Endodermal cell (in vitro differentiated cells): ENCODE measurements at regions not wholly inside any gene's neighbourhood (a gene's known extent, or its start where the extent isn't known, plus 50 kb on each side); places are given as distances from the start of the nearest gene placed in this dataset.

Experiments used
- DNase-seq: peaks from one replicate; pipeline ENCODE4 v3.0.0-alpha.2; 2017
- H3K27ac ChIP-seq: 2 replicates; pipeline ENCODE4 v1.5.1; 2013; ENCODE audit warnings: mild to moderate bottlenecking, low read depth, low read length, moderate library complexity
- H3K27me3 ChIP-seq: 2 replicates; pipeline ENCODE4 v1.6.1; 2013; ENCODE audit warnings: mild to moderate bottlenecking, low read length, moderate library complexity; ENCODE audit not compliant: insufficient read depth, control insufficient read depth, poor library complexity, severe bottlenecking
- H3K36me3 ChIP-seq: 2 replicates; pipeline ENCODE4 v1.7.0; 2013; ENCODE audit warnings: mild to moderate bottlenecking, low read length, moderate library complexity; ENCODE audit not compliant: control insufficient read depth, insufficient read depth
- H3K4me1 ChIP-seq: one replicate; pipeline ENCODE4 v1.7.0; 2013; ENCODE audit warnings: low read length; ENCODE audit not compliant: control insufficient read depth, insufficient read depth
- H3K4me3 ChIP-seq: 2 replicates; pipeline ENCODE4 v1.5.1; 2013; ENCODE audit warnings: mild to moderate bottlenecking, low read length, moderate library complexity
- H3K9ac ChIP-seq: 2 replicates; pipeline ENCODE4 v1.6.1; 2013; ENCODE audit warnings: mild to moderate bottlenecking, low read length, moderate library complexity; ENCODE audit not compliant: poor library complexity, severe bottlenecking; ENCODE audit errors: extremely low read depth
- H3K9me3 ChIP-seq: 2 replicates; pipeline ENCODE4 v1.6.1; 2013; ENCODE audit warnings: mild to moderate bottlenecking, low read length, moderate library complexity; ENCODE audit not compliant: control insufficient read depth
- H3K27ac Mint-ChIP-seq: 2 replicates; pipeline ENCODE4 v1.8.0; 2020; ENCODE audit warnings: mixed read lengths
- H3K27me3 Mint-ChIP-seq: 2 replicates; pipeline ENCODE4 v1.8.0; 2021; ENCODE audit warnings: mild to moderate bottlenecking, mixed read lengths; ENCODE audit not compliant: insufficient read depth
- H3K36me3 Mint-ChIP-seq: 2 replicates; pipeline ENCODE4 v1.8.0; 2020; ENCODE audit warnings: low read depth, mixed read lengths
- H3K4me1 Mint-ChIP-seq: 2 replicates; pipeline ENCODE4 v1.8.0; 2020; ENCODE audit warnings: mixed read lengths
- H3K4me3 Mint-ChIP-seq: 2 replicates; pipeline ENCODE4 v1.8.0; 2020; ENCODE audit warnings: mild to moderate bottlenecking, moderate library complexity, mixed read lengths
- H3K9me3 Mint-ChIP-seq: 2 replicates; pipeline ENCODE4 v1.8.0; 2020; ENCODE audit warnings: mild to moderate bottlenecking, mixed read lengths
- WGBS, 2 experiments: methylation state at CpG; one replicate each; pipeline versions ENCODE4 v1.1.5 to v1.1.7; 2013; ENCODE audit warnings: missing lambda C conversion rate in 2 of 2, mixed read lengths in 1 of 2; ENCODE audit not compliant: insufficient coverage in 1 of 2, insufficient read length in 1 of 2; 5-methylcytosine and 5-hydroxymethylcytosine counted together
- TF ChIP-seq, protein P1 (sequence below): fragments of 200-600 bp; sonication (generic); conservative IDR thresholded peaks from 2 replicates; pipeline ENCODE4 v1.5.0; 2021; ENCODE audit warnings: antibody characterized with exemption, mild to moderate bottlenecking

DNA sequence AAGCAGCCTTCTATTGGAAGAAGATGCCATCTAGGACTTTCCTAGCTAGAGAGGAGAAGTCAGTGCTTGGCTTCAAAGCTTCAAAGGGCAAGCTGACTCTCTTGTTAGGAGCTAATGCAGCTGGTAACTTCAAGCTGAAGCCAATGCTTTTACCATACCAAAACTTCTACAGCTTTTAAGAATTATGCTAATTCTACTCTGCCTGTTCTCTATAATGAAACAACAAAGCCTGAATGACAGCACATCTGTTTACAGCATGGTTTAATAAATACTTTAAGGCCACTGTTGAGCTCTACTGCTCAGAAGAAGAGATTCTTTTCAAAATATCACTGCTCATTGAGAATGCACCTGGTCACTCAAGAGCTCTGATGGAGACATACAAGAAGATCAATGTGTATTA lies 951.9 kb upstream of the LRRN3 start:
- Mint-ChIP-seq H3K4me1 (no peaks in the 10 kb centered on the region), H3K4me3 (no peak overlapping the region), H3K9me3 (no peaks in the 10 kb centered on the region), H3K27ac (no peak overlapping the region), H3K36me3 (no peaks in the 10 kb centered on the region), H3K27me3 (no peaks in the 10 kb centered on the region)
- Histone ChIP-seq H3K9me3 (no peaks in the 10 kb centered on the region), H3K27me3 (no peaks in the 10 kb centered on the region), H3K36me3 (no peaks in the 10 kb centered on the region), H3K9ac (no peak overlapping the region), H3K27ac (no peak overlapping the region), H3K4me1 (no peaks in the 10 kb centered on the region), H3K4me3 (no peak overlapping the region)
- TF ChIP-seq, protein P1, sequence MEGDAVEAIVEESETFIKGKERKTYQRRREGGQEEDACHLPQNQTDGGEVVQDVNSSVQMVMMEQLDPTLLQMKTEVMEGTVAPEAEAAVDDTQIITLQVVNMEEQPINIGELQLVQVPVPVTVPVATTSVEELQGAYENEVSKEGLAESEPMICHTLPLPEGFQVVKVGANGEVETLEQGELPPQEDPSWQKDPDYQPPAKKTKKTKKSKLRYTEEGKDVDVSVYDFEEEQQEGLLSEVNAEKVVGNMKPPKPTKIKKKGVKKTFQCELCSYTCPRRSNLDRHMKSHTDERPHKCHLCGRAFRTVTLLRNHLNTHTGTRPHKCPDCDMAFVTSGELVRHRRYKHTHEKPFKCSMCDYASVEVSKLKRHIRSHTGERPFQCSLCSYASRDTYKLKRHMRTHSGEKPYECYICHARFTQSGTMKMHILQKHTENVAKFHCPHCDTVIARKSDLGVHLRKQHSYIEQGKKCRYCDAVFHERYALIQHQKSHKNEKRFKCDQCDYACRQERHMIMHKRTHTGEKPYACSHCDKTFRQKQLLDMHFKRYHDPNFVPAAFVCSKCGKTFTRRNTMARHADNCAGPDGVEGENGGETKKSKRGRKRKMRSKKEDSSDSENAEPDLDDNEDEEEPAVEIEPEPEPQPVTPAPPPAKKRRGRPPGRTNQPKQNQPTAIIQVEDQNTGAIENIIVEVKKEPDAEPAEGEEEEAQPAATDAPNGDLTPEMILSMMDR: no peak
- DNase-seq: no peak

DNA sequence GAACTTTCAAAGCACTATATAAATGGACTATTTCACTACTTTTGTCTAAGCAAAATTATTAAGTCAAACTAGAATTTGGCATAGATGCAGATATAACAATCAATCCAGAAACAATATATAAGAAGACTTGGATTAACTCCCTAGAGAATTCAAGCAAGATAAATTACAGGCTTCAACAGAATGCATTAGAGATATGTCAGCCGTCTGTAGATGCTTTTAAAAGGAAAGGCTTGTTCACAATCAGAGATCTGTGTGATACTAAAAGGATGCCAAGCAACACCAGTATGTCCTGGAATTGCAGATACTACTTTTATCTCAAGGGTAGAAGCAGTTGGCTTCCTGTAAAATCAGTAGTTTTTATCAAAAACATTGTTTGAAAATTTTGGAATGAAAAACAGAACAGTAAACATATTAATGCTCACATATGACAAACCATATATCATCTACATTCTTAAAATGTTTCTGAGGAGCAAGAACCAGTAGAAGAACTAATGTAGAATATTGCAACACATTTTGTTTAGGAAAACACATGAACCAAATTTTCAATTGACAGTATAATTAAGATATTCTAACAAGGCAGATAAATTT lies 947.9 kb upstream of the LRRN3 start:
- H3K4me1 Mint-ChIP-seq: no peaks in the 10 kb centered on the region
- no peaks in the 10 kb centered on the region for H3K27me3 Mint-ChIP-seq
- WGBS, 2 experiments: 81 to 88% methylated on average over 1 of the region's 1 CpG
- no peaks in the 10 kb centered on the region for H3K36me3 Mint-ChIP-seq
- H3K27ac Mint-ChIP-seq: no peak overlapping the region
- H3K4me3 ChIP-seq: no peak overlapping the region
- H3K9ac ChIP-seq: no peak overlapping the region
- no peaks in the 10 kb centered on the region for H3K4me1 ChIP-seq
- TF ChIP-seq, protein P1: no peak
- no peaks in the 10 kb centered on the region for H3K36me3 ChIP-seq
- peaks cover 2% of the 10 kb centered on the region for H3K9me3 Mint-ChIP-seq
- no peak overlapping the region for H3K27ac ChIP-seq
- no peak overlapping the region for H3K4me3 Mint-ChIP-seq
- H3K27me3 ChIP-seq: no peaks in the 10 kb centered on the region
- no peaks in the 10 kb centered on the region for H3K9me3 ChIP-seq
- DNase-seq: no peak

DNA sequence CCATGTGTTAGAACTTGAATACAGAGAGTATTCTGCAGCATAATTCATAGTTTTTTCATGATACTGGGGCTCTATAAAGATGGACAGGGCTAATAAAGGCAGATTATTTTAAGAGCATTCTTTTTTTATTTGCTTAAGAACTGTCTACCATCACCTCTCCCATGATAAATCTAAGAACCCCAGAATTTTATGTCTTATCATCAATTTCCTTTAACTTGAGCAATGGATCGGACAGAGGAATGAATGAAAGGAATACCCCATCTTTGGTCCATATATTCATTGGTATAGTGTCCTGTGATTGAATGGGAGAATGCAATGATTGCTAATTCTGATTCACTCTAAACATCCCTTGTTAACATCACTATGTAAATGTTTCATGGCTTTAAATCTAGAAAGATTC lies 946.3 kb upstream of the LRRN3 start:
- H3K4me3 ChIP-seq: no peak overlapping the region
- no peaks in the 10 kb centered on the region for H3K36me3 Mint-ChIP-seq
- no peak overlapping the region for H3K4me3 Mint-ChIP-seq
- H3K9me3 Mint-ChIP-seq: peaks cover 12% of the 10 kb centered on the region
- H3K9me3 ChIP-seq: no peaks in the 10 kb centered on the region
- H3K9ac ChIP-seq: no peak overlapping the region
- H3K27ac ChIP-seq: no peak overlapping the region
- TF ChIP-seq, protein P1: no peak
- no peak overlapping the region for H3K27ac Mint-ChIP-seq
- no peak for DNase-seq
- no CpG with 5 or more reads among the region's 1 CpG for WGBS, 2 experiments
- no peaks in the 10 kb centered on the region for H3K36me3 ChIP-seq
- no peaks in the 10 kb centered on the region for H3K27me3 ChIP-seq
- H3K4me1 Mint-ChIP-seq: no peaks in the 10 kb centered on the region
- no peaks in the 10 kb centered on the region for H3K27me3 Mint-ChIP-seq
- H3K4me1 ChIP-seq: no peaks in the 10 kb centered on the region
